Stimulated activated CD4-positive, alpha-beta T cell treated with anti-CD3 and anti-CD28 coated beads, Interleukin-15, amount 100 ng/mL, for 48 hours (primary cell): ENCODE measurements at regions not wholly inside any gene's neighbourhood (a gene's known extent, or its start where the extent isn't known, plus 50 kb on each side); places are given as distances from the start of the nearest gene placed in this dataset.

Source experiments
- DNase-seq, 2 donors: peaks; one replicate each; pipeline ENCODE4 v3.0.0-alpha.2; 2020; ENCODE audit warnings: low read depth in 2 of 2

GRCh38 chr15:61481886-61482285, 252.8 kb upstream of the RORA start:
- DNase-seq: no peak

- no peak for DNase-seq
Measured at GRCh38 chr15:61480863-61481262, 251.8 kb upstream of the RORA start.

- no peak for DNase-seq
Measured at GRCh38 chr15:61480295-61480694, 251.2 kb upstream of the RORA start.

- no peak for DNase-seq
Measured at GRCh38 chr15:61479613-61480012, 250.5 kb upstream of the RORA start.

GRCh38 chr15:61476741-61477140, 247.6 kb upstream of the RORA start:
- no peak for DNase-seq

- DNase-seq: no peak
Measured at GRCh38 chr15:61474796-61475195, 245.7 kb upstream of the RORA start.

GRCh38 chr15:61467823-61468222, 238.7 kb upstream of the RORA start:
- DNase-seq: no peak

GRCh38 chr15:61459785-61460707, 230.9 kb upstream of the RORA start:
- no peak for DNase-seq

GRCh38 chr15:61457050-61457733, 228.1 kb upstream of the RORA start:
- DNase-seq: no peak

GRCh38 chr15:61449186-61449702, 220.1 kb upstream of the RORA start:
- no peak for DNase-seq

GRCh38 chr15:61447981-61448380, 218.9 kb upstream of the RORA start:
- no peak for DNase-seq

GRCh38 chr15:61444585-61444984, 215.5 kb upstream of the RORA start:
- no peak for DNase-seq

GRCh38 chr15:61442821-61443220, 213.7 kb upstream of the RORA start:
- DNase-seq: no peak

- DNase-seq: no peak
Measured at GRCh38 chr15:61441891-61442290, 212.8 kb upstream of the RORA start.

GRCh38 chr15:61426466-61426865, 197.4 kb upstream of the RORA start:
- DNase-seq: no peak

GRCh38 chr15:61425934-61426333, 196.8 kb upstream of the RORA start:
- DNase-seq: no peak

- no peak for DNase-seq
Measured at GRCh38 chr15:61422773-61423172, 193.7 kb upstream of the RORA start.

GRCh38 chr15:61421938-61422337, 192.8 kb upstream of the RORA start:
- no peak for DNase-seq

GRCh38 chr15:61421470-61421869, 192.4 kb upstream of the RORA start:
- DNase-seq: no peak

- DNase-seq: no peak
Measured at GRCh38 chr15:61420546-61420945, 191.4 kb upstream of the RORA start.

- DNase-seq: no peak
Measured at GRCh38 chr15:61415617-61416120, 186.6 kb upstream of the RORA start.

- no peak for DNase-seq
Measured at GRCh38 chr15:61411902-61412510, 182.9 kb upstream of the RORA start.
